GM21737 (cell line): ENCODE measurements at regions not wholly inside any gene's neighbourhood (a gene's known extent, or its start where the extent isn't known, plus 50 kb on each side); places are given as distances from the start of the nearest gene placed in this dataset.
"Not testable (repeated sequence)": the region's sequence is repeated elsewhere in the genome, so short reads cannot be mapped to it uniquely, and the experiment has no call there.

Source experiments
- ATAC-seq: cut with Tn5 transposase; IDR thresholded peaks from one replicate; pipeline ENCODE4 v1.9.1; 2021; ENCODE audit warnings: mild to moderate bottlenecking, moderate library complexity; ENCODE audit not compliant: unreplicated experiment

DNA sequence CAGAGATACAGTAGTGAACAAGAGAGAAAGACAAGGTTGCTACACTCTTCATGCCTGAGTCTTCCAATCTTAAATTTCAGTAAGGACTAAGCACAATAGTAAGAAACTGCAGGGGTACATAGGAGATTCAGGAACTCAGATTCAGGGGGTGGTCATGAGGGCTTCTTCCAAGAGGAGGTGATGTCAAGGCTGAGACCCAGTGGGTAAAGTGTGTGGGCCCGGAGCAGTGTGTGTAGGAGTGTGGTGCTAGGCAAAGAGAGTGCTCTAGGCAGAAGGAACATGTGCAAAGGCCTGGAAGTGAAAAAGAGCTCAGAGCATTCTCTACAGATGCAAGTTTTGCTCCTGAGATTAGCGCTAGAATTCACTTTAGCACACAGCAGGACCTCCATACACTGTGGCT is 102.9 kb upstream of the SPATA12 start:
- no peak for ATAC-seq

- ATAC-seq: no peak
These were observed 103.6 kb upstream of the SPATA12 start for GRCh38 chr3:56956906-56957305.

DNA sequence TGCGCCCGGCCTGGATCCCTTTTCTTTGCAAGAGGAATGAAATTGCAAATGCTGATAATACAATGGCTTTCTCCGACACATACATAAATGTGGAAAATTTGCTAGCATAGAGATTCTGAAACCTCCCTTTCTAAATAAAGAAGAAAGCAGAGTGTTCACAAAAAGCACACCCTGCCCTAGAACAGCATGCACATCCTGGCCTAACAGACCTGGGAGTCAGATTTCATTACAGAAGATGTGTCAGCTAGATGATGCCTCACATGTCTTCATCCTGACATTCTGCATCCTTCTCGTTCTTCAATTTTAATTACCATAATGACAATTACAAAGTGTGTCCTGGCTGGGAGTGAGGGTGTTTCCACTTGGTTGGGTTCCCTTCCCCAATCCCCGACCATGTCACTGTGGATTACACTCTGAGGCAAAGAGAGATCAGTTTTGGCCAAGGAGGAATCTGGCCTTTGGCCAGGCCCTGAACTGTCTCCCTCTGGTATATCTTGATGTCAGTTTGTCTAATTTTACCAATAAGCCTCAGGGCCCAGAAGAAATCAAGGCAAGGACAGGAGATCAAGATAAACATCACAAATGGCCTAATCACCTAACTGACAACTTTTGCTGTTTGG is 104.9 kb upstream of the SPATA12 start:
- no peak for ATAC-seq

- no peak for ATAC-seq
These were observed 106.3 kb upstream of the SPATA12 start for GRCh38 chr3:56954125-56954524.

DNA sequence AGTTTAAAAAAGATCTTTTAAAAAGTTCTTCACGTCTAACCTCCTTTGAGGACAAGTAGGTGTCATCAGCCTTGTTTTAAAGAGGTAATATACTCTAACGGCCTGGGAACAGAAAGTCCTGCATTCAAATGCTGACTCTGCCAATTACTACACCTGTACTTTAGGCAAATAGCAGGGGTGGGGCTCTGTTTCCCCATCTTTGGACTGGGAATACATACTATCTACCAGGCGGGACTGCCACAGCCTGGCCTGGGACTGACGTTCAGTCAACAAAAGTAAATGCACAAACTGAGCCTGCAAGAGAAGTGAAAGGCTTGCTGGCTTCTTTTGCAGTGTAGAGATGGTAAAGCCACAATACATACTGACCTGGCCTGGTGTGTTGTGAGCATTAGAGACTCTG is 107.6 kb upstream of the SPATA12 start:
- ATAC-seq: no peak

- ATAC-seq: no peak
These were observed 108.4 kb upstream of the SPATA12 start for GRCh38 chr3:56952061-56952460.

DNA sequence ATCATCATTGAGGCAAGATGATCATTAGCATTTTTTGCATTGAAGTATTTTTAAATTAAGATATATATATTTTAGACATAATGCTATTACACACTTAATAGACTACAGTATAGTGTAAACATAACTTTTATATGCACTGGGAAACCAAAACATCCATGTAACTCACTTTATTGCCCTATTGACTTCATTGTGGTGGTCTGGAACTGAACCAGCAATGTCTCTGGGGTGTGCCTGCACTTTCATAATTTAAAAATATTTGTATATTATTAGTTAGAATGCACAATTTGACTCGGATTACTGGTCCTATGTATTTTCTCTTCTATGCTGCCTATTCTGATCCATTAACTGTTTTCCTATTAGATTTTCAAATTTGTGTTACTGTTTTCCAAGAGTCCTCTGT is 109.1 kb upstream of the SPATA12 start:
- no peak for ATAC-seq

DNA sequence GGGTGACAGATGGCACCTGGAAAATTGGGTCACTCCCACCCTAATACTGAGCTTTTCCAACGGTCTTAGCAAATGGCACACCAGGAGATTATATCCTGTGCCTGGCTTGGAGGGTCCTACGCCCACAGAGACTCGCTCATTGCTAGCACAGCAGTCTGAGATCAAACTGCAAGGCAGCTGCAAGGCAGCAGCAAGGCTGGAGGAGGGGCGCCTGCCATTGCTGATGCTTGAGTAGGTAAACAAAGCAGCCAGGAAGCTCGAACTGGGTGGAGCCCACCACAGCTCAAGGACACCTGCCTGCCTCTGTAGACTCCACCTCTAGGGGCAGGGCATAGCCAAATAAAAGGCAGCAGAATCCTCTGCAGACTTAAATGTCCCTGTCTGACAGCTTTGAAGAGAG is 115.1 kb upstream of the SPATA12 start:
- ATAC-seq: not testable (repeated sequence)

- ATAC-seq: no peak
These were observed 117.9 kb upstream of the SPATA12 start for GRCh38 chr3:56942523-56942922.

DNA sequence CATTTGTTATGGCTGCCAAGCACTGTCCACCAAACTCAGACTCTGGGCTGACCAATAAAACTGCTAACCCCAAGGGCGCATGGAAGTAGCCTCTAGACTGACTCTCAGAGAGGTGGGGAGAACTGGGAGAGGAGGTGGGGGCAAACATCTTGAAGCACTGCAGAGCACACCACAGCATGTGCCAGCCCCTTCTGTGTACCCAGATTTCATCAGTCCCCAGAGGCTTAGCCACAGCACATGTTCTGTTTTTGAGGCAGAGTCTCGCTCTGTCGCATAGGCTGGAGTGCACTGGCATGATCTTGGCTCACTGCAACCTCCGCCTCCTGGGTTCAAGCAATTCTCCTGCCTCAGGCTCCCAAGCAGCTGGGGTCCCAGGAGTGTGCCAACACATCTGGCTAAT is 119.5 kb upstream of the SPATA12 start:
- ATAC-seq: no peak

- ATAC-seq: no peak
These were observed 120.1 kb upstream of the SPATA12 start for GRCh38 chr3:56940321-56940720.

DNA sequence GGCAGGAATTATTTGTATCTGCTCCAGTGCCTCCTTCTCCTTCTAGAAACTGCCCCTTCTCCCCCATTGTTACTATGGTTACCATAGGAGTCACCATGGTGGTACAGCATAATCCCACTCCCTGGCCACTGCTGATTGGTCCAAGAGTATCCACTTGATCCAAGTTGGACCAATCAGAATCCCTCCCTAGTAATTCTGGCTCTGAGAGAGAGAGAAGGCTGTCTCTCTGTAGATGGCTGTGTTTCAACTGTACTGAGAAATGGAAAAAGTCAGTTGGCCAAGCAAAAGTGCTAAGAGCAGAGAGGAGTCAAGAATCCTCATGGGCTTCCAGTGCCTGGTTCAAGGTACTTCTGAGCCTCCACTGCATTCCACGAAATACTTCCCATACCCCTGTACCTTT is 120.6 kb upstream of the SPATA12 start:
- ATAC-seq: no peak

DNA sequence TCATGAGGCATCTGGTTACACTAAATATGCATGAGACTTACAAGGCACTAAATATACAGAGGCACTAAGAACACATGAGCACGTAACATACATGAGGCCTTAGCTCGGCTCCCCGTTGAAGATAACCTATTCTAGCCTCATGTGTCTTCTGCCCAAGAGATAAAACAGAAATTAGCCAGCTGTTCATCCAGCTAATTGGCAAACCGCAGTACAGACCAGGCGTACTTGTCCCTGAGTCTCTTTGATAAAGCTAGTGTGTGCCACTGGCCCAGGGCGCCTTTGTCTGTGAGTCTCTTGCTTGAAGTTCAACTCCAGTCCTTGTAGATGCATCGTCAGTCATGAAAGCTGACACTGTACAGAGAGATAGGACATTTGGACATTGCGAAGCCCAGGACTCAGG is 121.9 kb upstream of the SPATA12 start:
- ATAC-seq: no peak

DNA sequence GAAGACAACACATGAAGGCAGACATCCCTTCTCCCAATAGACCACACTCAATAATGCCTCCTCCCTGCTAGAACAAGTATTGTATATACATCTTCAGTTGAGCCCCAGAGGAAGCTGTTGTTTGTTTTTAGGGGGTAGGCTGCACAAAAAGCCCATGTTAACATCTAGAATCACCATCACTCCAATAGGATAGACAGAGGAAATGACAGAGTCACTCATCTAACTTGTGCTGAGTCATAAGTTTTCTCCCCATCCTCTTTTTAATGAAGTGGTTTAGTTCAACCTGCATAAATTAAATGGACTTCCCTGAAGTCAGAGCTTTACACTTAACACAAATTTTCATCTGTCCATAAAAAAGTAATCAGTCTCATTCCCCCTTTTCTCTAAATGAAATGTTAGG is 122.9 kb upstream of the SPATA12 start:
- no peak for ATAC-seq

- ATAC-seq: no peak
These were observed 124.7 kb upstream of the SPATA12 start for GRCh38 chr3:56935811-56936210.

- not testable (repeated sequence) for ATAC-seq
These were observed 126.0 kb upstream of the SPATA12 start for GRCh38 chr3:56934481-56934880.

DNA sequence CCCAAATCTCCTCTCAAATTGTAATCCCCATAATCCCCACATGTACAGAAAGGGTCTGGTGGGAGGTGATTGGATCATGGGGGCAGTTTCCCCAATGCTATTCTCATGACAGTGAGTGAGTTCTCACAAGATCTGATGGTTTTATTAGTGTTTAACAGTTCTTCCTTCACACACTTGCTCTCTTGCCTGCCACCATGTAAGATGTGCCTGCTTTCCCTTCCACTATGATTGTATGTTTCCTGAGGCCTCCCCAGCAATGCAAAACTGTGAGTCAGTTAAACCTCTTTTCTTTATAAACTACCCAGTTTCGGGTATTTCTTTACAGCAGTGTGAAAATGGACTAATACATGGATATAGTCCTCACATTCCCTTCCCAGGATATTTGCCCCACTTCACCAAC is 126.7 kb upstream of the SPATA12 start:
- no peak for ATAC-seq

DNA sequence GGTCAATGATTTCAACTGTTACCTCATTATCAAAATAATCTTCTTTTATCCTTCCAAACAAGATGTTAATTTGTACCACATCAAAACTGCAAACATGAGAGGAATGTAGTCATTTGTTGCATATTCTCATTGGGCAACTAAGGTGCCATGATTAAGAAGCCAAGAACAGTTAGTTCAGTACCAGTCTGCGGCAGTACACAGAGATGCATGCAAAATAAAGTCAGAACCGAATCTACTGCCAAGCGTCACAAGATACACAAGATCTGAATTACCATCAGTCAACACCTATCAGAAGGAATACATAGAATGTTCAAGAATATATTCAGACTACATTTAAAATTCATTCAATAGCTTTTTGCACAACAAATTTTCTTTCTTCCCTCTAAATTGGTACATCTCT is 127.6 kb upstream of the SPATA12 start:
- no peak for ATAC-seq

GRCh38 chr3:56931836-56932235 is 128.6 kb upstream of the SPATA12 start:
- no peak for ATAC-seq

- ATAC-seq: no peak
These were observed 129.0 kb upstream of the ARHGEF3 start for GRCh38 chr3:56930706-56931105.

- ATAC-seq: no peak
These were observed 128.3 kb upstream of the ARHGEF3 start for GRCh38 chr3:56929809-56930615.

GRCh38 chr3:56928379-56929068 is 126.8 kb upstream of the ARHGEF3 start:
- no peak for ATAC-seq
